ENCODE measurements at regions not wholly inside any gene's neighbourhood (a gene's known extent, or its start where the extent isn't known, plus 50 kb on each side); places are given as distances from the start of the nearest gene placed in this dataset.
"Not testable (repeated sequence)": the region's sequence is repeated elsewhere in the genome, so short reads cannot be mapped to it uniquely, and the experiment has no call there.

DNA sequence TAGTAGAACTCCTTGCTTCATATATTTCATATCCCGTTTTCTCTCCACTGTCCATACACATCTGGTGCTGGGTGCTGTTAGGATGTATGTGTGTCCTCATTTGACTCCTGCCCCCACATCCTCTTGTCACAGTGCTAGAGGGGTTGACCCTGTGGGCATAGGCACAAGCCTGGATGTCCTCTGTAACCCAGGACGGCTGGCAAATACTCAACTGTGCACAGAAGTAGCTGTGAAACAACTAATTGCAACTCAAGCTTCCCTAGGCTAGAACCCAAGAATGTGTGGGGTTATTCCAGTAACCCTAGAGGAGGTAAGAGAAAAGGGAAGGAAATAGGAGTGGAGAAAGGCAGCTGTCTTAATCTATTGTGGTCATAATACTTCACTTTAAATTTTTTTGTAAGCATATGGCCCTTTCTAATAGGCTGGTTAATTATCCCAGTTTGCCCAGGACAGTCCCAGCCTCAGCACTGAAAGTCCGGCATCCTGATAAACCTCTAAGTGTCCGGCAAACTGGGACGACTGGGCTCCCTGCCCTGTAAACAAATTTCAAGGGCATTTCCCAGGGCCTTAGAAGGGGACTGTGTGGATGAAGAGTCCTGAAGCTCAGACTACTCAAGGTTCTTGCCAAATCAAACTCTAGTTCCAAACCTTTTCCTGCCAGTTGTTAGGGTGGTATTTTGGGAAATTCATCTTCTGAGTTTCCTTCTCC, 283.2 kb upstream of the CELF2 start:
- intact Hi-C loops (cut with DNase I), result no loop called here
- FAIRE-seq (no peak), DNase-seq (no peak)
- no peak for TF ChIP-seq CTCF (IDR thresholded peaks at IDR 0.05; ENCODE audit: borderline replicate concordance, extremely low read depth, insufficient read depth)
- Histone ChIP-seq H3K27me3 (ENCODE audit: control insufficient read depth, insufficient read depth, low read length) (no peaks in the 10 kb centered on the region), H3K9me3 (ENCODE audit: control insufficient read depth in 2 of 3, insufficient read depth in 1 of 3, low read length in 3 of 3) (no peaks in the 10 kb centered on the region), H3K36me3 (ENCODE audit: control insufficient read depth in 2 of 3, insufficient read depth in 3 of 3, low read length in 3 of 3) (no peaks in the 10 kb centered on the region), H3K27ac (ENCODE audit: low read depth in 2 of 2, low read length in 2 of 2) (no peak overlapping the region), H3K4me1 (ENCODE audit: control insufficient read depth in 2 of 3, insufficient read depth in 2 of 3, low read depth in 1 of 3, low read length in 3 of 3) (no peaks in the 10 kb centered on the region), H3K4me3 (ENCODE audit: low read length in 3 of 3) (no peak overlapping the region), H3K9ac (ENCODE audit: low read length in 3 of 3) (no peak overlapping the region)

GRCh38 chr10:10745291-10745690, 272.4 kb upstream of the CELF2 start:
- Histone ChIP-seq H3K4me3 (ENCODE audit: low read length in 3 of 3) (no peak overlapping the region), H3K9me3 (ENCODE audit: control insufficient read depth in 2 of 3, insufficient read depth in 1 of 3, low read length in 3 of 3) (peaks cover 0 to 4% (median 0%) of the 10 kb centered on the region in 3 donors), H3K27ac (ENCODE audit: low read depth in 2 of 2, low read length in 2 of 2) (no peak overlapping the region), H3K36me3 (ENCODE audit: control insufficient read depth in 2 of 3, insufficient read depth in 3 of 3, low read length in 3 of 3) (no peaks in the 10 kb centered on the region), H3K9ac (ENCODE audit: low read length in 3 of 3) (no peak overlapping the region), H3K4me1 (ENCODE audit: control insufficient read depth in 2 of 3, insufficient read depth in 2 of 3, low read depth in 1 of 3, low read length in 3 of 3) (no peaks in the 10 kb centered on the region), H3K27me3 (ENCODE audit: control insufficient read depth, insufficient read depth, low read length) (no peaks in the 10 kb centered on the region)
- intact Hi-C loops (cut with DNase I), result no loop called here
- FAIRE-seq, result no peak
- no peak for TF ChIP-seq CTCF (IDR thresholded peaks at IDR 0.05; ENCODE audit: borderline replicate concordance, extremely low read depth, insufficient read depth)
- DNase-seq, result no peak

- Histone ChIP-seq H3K36me3 (ENCODE audit: control insufficient read depth in 2 of 3, insufficient read depth in 3 of 3, low read length in 3 of 3) (no peaks in the 10 kb centered on the region), H3K27me3 (ENCODE audit: control insufficient read depth, insufficient read depth, low read length) (no peaks in the 10 kb centered on the region), H3K9ac (ENCODE audit: low read length in 3 of 3) (no peak overlapping the region), H3K4me3 (ENCODE audit: low read length in 3 of 3) (no peak overlapping the region), H3K4me1 (ENCODE audit: control insufficient read depth in 2 of 3, insufficient read depth in 2 of 3, low read depth in 1 of 3, low read length in 3 of 3) (no peaks in the 10 kb centered on the region), H3K27ac (ENCODE audit: low read depth in 2 of 2, low read length in 2 of 2) (no peak overlapping the region), H3K9me3 (ENCODE audit: control insufficient read depth in 2 of 3, insufficient read depth in 1 of 3, low read length in 3 of 3) (no peaks in the 10 kb centered on the region)
- intact Hi-C loops (cut with DNase I), result no loop called here
- DNase-seq (no peak), FAIRE-seq (no peak)
- TF ChIP-seq CTCF (IDR thresholded peaks at IDR 0.05; ENCODE audit: borderline replicate concordance, extremely low read depth, insufficient read depth), result no peak
Measured at GRCh38 chr10:10755490-10755889, 262.2 kb upstream of the CELF2 start.

- Histone ChIP-seq H3K27me3 (ENCODE audit: control insufficient read depth, insufficient read depth, low read length) (no peaks in the 10 kb centered on the region), H3K27ac (ENCODE audit: low read depth in 2 of 2, low read length in 2 of 2) (no peak overlapping the region), H3K4me1 (ENCODE audit: control insufficient read depth in 2 of 3, insufficient read depth in 2 of 3, low read depth in 1 of 3, low read length in 3 of 3) (no peaks in the 10 kb centered on the region), H3K36me3 (ENCODE audit: control insufficient read depth in 2 of 3, insufficient read depth in 3 of 3, low read length in 3 of 3) (no peaks in the 10 kb centered on the region), H3K9me3 (ENCODE audit: control insufficient read depth in 2 of 3, insufficient read depth in 1 of 3, low read length in 3 of 3) (no peaks in the 10 kb centered on the region), H3K9ac (ENCODE audit: low read length in 3 of 3) (no peak overlapping the region), H3K4me3 (ENCODE audit: low read length in 3 of 3) (no peak overlapping the region)
- FAIRE-seq (no peak), DNase-seq (no peak)
- no peak for TF ChIP-seq CTCF (IDR thresholded peaks at IDR 0.05; ENCODE audit: borderline replicate concordance, extremely low read depth, insufficient read depth)
- intact Hi-C loops (cut with DNase I), result no loop called here
Measured at GRCh38 chr10:10758306-10758705, 259.4 kb upstream of the CELF2 start.

DNA sequence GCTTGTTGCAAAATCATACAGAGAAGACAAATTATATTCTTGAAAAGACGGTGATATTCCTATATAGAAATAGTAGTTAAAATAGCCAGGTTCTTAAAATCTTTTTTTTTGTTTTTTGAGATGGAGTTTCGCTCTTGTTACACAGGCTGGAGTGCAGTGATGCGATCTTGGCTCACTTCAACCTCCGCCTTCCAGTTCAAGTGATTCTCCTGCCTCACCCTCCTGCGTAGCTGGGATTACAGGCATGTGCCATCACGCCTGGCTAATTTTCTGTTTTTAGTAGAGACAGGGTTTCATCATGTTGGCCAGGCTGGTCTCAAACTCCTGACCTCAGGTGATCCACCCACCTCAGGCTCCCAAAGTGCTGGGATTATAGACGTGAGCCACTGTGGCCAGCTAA, 257.9 kb upstream of the CELF2 start:
- DNase-seq; H3K9me3 ChIP-seq (ENCODE audit: control insufficient read depth in 2 of 3, insufficient read depth in 1 of 3, low read length in 3 of 3); FAIRE-seq; H3K36me3 ChIP-seq (ENCODE audit: control insufficient read depth in 2 of 3, insufficient read depth in 3 of 3, low read length in 3 of 3); intact Hi-C loops (cut with DNase I); H3K27me3 ChIP-seq (ENCODE audit: control insufficient read depth, insufficient read depth, low read length); H3K27ac ChIP-seq (ENCODE audit: low read depth in 2 of 2, low read length in 2 of 2); H3K4me3 ChIP-seq (ENCODE audit: low read length in 3 of 3); H3K9ac ChIP-seq (ENCODE audit: low read length in 3 of 3); H3K4me1 ChIP-seq (ENCODE audit: control insufficient read depth in 2 of 3, insufficient read depth in 2 of 3, low read depth in 1 of 3, low read length in 3 of 3): not testable (repeated sequence)

All from kidney (tissue), 13 donors.